ENCODE measurements at regions not wholly inside any gene's neighbourhood (a gene's known extent, or its start where the extent isn't known, plus 50 kb on each side); places are given as distances from the start of the nearest gene placed in this dataset.

DNA sequence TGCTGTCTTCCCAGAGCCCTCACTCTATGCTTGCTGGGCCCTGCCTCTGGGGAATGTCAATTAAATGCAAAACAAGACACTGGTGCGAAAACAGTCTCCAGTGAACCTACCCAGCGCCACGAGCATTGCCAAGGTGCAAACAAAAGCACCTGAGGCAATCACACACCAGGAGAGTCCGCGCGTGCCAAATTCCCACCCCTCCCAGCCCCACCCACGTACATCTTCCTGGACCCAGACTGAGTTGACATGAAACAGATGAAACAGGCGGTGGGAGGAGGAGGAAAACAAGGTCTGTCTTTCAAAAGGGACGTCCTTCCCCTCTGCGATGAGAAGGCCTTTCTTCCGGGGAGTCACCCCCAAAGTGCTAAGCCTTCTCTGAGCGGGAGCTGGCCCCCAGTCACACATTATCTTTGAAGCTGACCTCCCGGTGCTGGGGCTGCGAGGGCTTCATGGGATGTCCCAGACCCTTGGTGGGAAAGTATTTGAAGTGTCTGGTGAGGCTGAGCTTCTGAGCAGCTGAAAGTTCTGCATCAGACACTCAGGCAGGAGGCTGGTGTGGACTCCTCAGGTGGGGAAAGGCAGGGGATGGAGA is 200.4 kb downstream of the AXIN2 start:
- Histone ChIP-seq H4K8ac (ENCODE audit: low read depth in 2 of 2, low read length in 2 of 2) (no peak overlapping the region), H3K9ac (ENCODE audit: low read depth, low read length) (no peak overlapping the region), H2BK5ac (ENCODE audit: low read depth, low read length, poor library complexity, severe bottlenecking) (no peak overlapping the region), H3K4me1 (ENCODE audit: control insufficient read depth, insufficient read depth, low read length) (no peaks in the 10 kb centered on the region; the same call in 1 of the 2 replicates), H3K56ac (ENCODE audit: extremely low read depth, insufficient read depth, low read length) (no peak overlapping the region), H4K20me1 (ENCODE audit: insufficient read depth, low read length) (no peaks in the 10 kb centered on the region), H2BK20ac (ENCODE audit: low read depth, low read length) (no peak overlapping the region), H4K91ac (ENCODE audit: insufficient read depth, low read depth, low read length) (no peak overlapping the region), H2BK120ac (ENCODE audit: low read depth, low read length) (no peak overlapping the region), H3K27ac (ENCODE audit: insufficient read depth, low read length) (no peak overlapping the region), H2AK9ac (replicated peaks; ENCODE audit: low read depth, low read length, poor library complexity) (no peak overlapping the region), H3K27me3 (ENCODE audit: control insufficient read depth, insufficient read depth, low read length) (peaks cover 9% of the 10 kb centered on the region), H3K9me1 (ENCODE audit: insufficient read depth, low read length) (0 out of 2 replicates have a peak, but pooled peaks cover 4% of the 10 kb centered on the region), H3K4ac (ENCODE audit: low read depth, low read length) (no peak overlapping the region), H3K4me2 (ENCODE audit: low read depth, low read length) (no peak overlapping the region), H3K23ac (ENCODE audit: low read depth, low read length) (no peak overlapping the region), H4K5ac (ENCODE audit: low read depth, low read length) (no peak overlapping the region), H3K36me3 (ENCODE audit: control insufficient read depth, insufficient read depth, low read length) (no peaks in the 10 kb centered on the region), H2AK5ac (ENCODE audit: low read depth, low read length) (no peak overlapping the region), H3K4me3 (ENCODE audit: insufficient read depth, low read depth, low read length) (no peak overlapping the region), H2AFZ (replicated peaks; ENCODE audit: low read length, poor library complexity) (no peak overlapping the region), H3K79me1 (ENCODE audit: low read depth in 1 of 2, low read length in 2 of 2) (no peaks in the 10 kb centered on the region), H3K18ac (ENCODE audit: low read depth, low read length) (no peak overlapping the region), H3K14ac (replicated peaks; ENCODE audit: low read depth, low read length) (no peak overlapping the region), H3K9me3 (ENCODE audit: control insufficient read depth, insufficient read depth, low read length) (no peaks in the 10 kb centered on the region), H2BK15ac (ENCODE audit: low read depth, low read length) (no peak overlapping the region)
- no peak for DNase-seq
- dilution Hi-C loops (cut with HindIII; ENCODE audit: low sequenced_read_pairs, unreplicated experiment) (no loop called here), intact Hi-C loops (cut with micrococcal nuclease) (no loop called here), in situ Hi-C loops (cut with MboI; ENCODE audit: low sequenced_read_pairs) (no loop called here)
- no peak for ATAC-seq (ENCODE audit: low read depth)
- no TSS peak for BruUV-seq (replicated peaks)
- WGBS, 2 experiments (ENCODE audit: extremely low coverage in 2 of 2, insufficient read length in 1 of 2) = no CpG with 5 or more reads among the region's 14 CpGs
- ChIA-PET POLR2A (ENCODE audit: unreplicated experiment) (no interaction called here), CTCF (no interaction called here)
- no peak for TF ChIP-seq MXI1 (IDR thresholded peaks at IDR 0.05; ENCODE audit: borderline replicate concordance, low read depth, low read length)

Measured in IMR-90 (cell line).